ENCODE measurements at regions not wholly inside any gene's neighbourhood (a gene's known extent, or its start where the extent isn't known, plus 50 kb on each side); places are given as distances from the start of the nearest gene placed in this dataset.

DNA sequence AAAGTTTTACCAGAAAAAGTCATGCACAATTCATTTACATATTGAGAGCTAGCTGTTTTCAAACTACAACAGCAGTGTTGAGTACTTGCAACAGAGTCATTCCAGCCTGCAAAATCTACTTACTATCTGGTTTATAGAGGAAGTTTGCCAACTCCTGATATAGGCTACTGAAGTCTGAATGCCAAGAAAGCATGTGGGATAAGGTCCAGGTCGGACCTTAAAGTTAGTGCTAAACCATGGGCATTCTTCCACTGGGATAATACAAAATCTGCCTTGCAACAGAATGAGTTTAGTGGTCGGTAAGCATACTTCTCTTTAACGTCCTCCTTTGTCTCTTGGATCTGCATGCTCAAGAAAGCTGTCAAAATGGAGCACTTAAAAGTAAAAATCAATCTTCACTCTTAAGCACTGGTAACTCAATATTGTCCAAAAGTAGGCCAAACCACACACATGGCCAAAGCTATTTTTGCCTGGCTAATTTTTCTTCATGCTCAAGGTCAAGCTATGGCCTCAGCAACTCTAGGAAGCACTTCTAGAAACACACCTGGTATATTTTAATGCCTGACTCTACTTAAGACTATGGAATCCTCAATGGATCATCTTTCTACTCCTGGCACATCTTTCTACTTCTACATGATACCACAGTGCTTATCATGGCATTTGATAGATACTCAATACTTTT lies 364.9 kb upstream of the KITLG start:
- WGBS, 2 experiments = 86 to 88% methylated on average over 3 of the region's 3 CpGs
- H3K4me1 ChIP-seq (ENCODE audit: control insufficient read depth, insufficient read depth, low read length) = peaks cover 9% of the 10 kb centered on the region
- H3K27ac ChIP-seq (ENCODE audit: insufficient read depth, low read depth, low read length, poor library complexity, severe bottlenecking) = no peak overlapping the region
- H3K9me3 ChIP-seq (ENCODE audit: control insufficient read depth, low read length) = no peaks in the 10 kb centered on the region
- H3K36me3 ChIP-seq (ENCODE audit: control insufficient read depth, insufficient read depth, low read length) = no peaks in the 10 kb centered on the region
- H3K4me3 ChIP-seq (ENCODE audit: insufficient read depth, low read depth, low read length) = no peak overlapping the region
- no peaks in the 10 kb centered on the region for H3K27me3 ChIP-seq (ENCODE audit: control insufficient read depth, insufficient read depth, low read length, poor library complexity, severe bottlenecking)

DNA sequence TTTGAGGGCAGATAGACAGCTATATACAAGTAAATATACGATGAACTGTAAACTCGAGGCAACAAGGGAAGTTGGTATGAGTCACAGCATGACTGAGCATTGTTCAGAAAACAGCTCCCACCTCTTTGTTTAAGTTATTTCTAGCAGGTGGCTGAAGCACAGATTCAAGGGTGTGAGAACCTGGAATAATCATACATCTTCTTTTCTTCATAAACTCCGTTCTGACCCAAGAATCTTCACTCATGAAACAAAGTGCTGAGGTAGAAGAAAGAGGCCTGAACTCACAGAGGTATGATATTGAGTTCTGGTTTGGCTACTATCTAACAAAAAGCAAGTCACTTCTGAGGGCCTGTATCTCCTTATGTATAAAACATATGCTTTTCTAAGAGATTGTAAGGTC lies 364.1 kb upstream of the KITLG start:
- Histone ChIP-seq H3K4me1 (ENCODE audit: control insufficient read depth, insufficient read depth, low read length) (peaks cover 9% of the 10 kb centered on the region), H3K36me3 (ENCODE audit: control insufficient read depth, insufficient read depth, low read length) (no peaks in the 10 kb centered on the region), H3K4me3 (ENCODE audit: insufficient read depth, low read depth, low read length) (no peak overlapping the region), H3K9me3 (ENCODE audit: control insufficient read depth, low read length) (no peaks in the 10 kb centered on the region), H3K27me3 (ENCODE audit: control insufficient read depth, insufficient read depth, low read length, poor library complexity, severe bottlenecking) (no peaks in the 10 kb centered on the region), H3K27ac (ENCODE audit: insufficient read depth, low read depth, low read length, poor library complexity, severe bottlenecking) (no peak overlapping the region)
- WGBS, 2 experiments = 80 to 85% methylated on average over 2 to 3 of the region's 3 CpGs

DNA sequence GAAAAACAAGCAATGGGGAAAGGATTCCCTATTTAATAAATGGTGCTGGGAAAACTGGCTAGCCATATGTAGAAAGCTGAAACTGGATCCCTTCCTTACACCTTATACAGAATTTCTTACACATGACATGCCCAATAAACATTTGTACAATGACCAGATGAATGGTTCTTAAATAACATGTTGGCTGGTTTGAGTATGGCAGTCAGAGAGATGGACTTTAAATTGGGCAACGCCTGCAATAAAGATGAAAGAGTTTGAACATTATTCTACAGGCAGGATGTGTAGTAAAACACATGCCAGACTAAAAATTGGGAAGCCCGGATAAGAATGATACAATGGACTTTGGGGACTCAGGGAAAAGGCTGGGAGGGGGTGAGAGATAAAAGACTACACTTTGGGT lies 360.6 kb upstream of the KITLG start:
- no peak overlapping the region for H3K4me3 ChIP-seq (ENCODE audit: insufficient read depth, low read depth, low read length)
- H3K27me3 ChIP-seq (ENCODE audit: control insufficient read depth, insufficient read depth, low read length, poor library complexity, severe bottlenecking) = no peaks in the 10 kb centered on the region
- WGBS, 2 experiments = 89 to 99% methylated on average over 2 of the region's 2 CpGs
- H3K9me3 ChIP-seq (ENCODE audit: control insufficient read depth, low read length) = no peaks in the 10 kb centered on the region
- H3K4me1 ChIP-seq (ENCODE audit: control insufficient read depth, insufficient read depth, low read length) = no peaks in the 10 kb centered on the region
- H3K27ac ChIP-seq (ENCODE audit: insufficient read depth, low read depth, low read length, poor library complexity, severe bottlenecking) = no peak overlapping the region
- H3K36me3 ChIP-seq (ENCODE audit: control insufficient read depth, insufficient read depth, low read length) = no peaks in the 10 kb centered on the region

DNA sequence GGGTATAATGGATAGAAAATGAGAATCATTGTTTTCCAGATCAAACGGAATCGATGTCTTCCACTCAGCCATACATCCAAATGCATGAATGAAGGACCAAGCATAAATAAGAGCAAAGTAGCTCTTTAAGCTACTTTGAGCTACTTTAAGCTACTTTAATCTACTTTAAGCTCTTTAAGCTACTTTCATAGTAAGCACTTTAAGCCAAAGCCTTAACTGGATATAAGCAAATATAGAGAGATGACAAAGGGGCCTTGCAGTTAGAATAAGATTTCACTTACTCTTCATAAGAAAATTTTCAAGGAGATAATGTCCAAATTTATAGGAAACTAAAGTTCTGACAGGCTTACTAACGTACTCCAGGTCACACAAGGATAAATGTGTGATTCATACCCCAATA lies 355.6 kb upstream of the KITLG start:
- Histone ChIP-seq H3K4me1 (ENCODE audit: control insufficient read depth, insufficient read depth, low read length) (peaks cover 3% of the 10 kb centered on the region), H3K9me3 (ENCODE audit: control insufficient read depth, low read length) (no peaks in the 10 kb centered on the region), H3K4me3 (ENCODE audit: insufficient read depth, low read depth, low read length) (no peak overlapping the region), H3K27me3 (ENCODE audit: control insufficient read depth, insufficient read depth, low read length, poor library complexity, severe bottlenecking) (no peaks in the 10 kb centered on the region), H3K36me3 (ENCODE audit: control insufficient read depth, insufficient read depth, low read length) (no peaks in the 10 kb centered on the region), H3K27ac (ENCODE audit: insufficient read depth, low read depth, low read length, poor library complexity, severe bottlenecking) (peak overlapping the region; percentile 32)
- WGBS, 2 experiments = 78 to 91% methylated on average over 3 of the region's 3 CpGs

DNA sequence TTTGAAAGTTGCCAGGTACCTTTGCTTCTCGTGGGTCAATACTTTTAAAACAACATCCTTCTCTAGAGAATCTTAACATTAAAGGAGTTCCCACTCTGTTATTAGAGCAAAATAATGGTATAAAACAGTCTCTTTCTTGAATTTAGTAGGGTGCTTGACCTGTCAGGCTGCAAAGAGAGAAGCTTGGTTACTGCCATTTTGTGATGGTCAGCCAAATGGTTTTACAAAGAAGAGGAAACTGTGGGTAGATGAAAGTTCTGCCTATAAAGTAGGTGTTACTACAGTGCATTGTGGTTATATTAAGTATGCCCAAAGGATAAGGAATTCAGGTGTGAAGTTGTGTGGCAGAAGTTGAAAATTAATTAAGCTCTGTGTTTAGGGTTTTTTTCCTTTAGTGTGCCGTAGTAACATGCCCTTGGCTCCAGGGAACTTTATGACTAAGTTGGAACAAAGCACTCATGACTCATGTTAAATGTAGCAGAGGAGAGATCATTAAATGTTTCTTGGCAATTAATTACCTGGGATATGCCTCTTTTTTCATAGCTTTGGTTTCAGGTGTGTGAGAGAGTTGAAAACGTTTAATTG lies 354.0 kb upstream of the KITLG start:
- Histone ChIP-seq H3K4me1 (ENCODE audit: control insufficient read depth, insufficient read depth, low read length) (peaks cover 3% of the 10 kb centered on the region), H3K36me3 (ENCODE audit: control insufficient read depth, insufficient read depth, low read length) (no peaks in the 10 kb centered on the region), H3K27me3 (ENCODE audit: control insufficient read depth, insufficient read depth, low read length, poor library complexity, severe bottlenecking) (no peaks in the 10 kb centered on the region), H3K4me3 (ENCODE audit: insufficient read depth, low read depth, low read length) (no peak overlapping the region), H3K9me3 (ENCODE audit: control insufficient read depth, low read length) (no peaks in the 10 kb centered on the region), H3K27ac (ENCODE audit: insufficient read depth, low read depth, low read length, poor library complexity, severe bottlenecking) (no peak overlapping the region)
- 96 to 100% methylated on average over 3 of the region's 3 CpGs for WGBS, 2 experiments

DNA sequence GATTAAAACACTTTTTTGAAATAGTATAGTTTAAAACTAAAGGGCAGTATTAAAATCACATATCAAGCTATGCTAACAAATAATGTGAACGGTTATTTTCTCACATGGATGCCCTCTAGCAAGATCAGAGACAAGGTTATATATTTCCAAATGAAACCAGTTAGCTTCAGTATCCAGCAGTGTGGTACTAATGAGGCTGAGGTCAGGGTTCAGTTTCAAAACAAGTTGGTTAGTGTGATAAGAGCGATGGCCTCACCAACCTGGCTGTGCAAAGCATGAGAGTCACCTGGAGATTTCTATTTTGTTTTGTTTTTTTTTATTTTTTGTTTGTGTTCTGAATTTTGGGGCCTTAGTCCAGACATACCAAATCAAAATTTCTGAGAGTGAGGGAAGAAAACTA lies 352.2 kb upstream of the KITLG start:
- Histone ChIP-seq H3K36me3 (ENCODE audit: control insufficient read depth, insufficient read depth, low read length) (no peaks in the 10 kb centered on the region), H3K4me3 (ENCODE audit: insufficient read depth, low read depth, low read length) (no peak overlapping the region), H3K9me3 (ENCODE audit: control insufficient read depth, low read length) (no peaks in the 10 kb centered on the region), H3K4me1 (ENCODE audit: control insufficient read depth, insufficient read depth, low read length) (peaks cover 3% of the 10 kb centered on the region), H3K27ac (ENCODE audit: insufficient read depth, low read depth, low read length, poor library complexity, severe bottlenecking) (no peak overlapping the region), H3K27me3 (ENCODE audit: control insufficient read depth, insufficient read depth, low read length, poor library complexity, severe bottlenecking) (no peaks in the 10 kb centered on the region)
- WGBS, 2 experiments = 90 to 91% methylated on average over 2 of the region's 2 CpGs

DNA sequence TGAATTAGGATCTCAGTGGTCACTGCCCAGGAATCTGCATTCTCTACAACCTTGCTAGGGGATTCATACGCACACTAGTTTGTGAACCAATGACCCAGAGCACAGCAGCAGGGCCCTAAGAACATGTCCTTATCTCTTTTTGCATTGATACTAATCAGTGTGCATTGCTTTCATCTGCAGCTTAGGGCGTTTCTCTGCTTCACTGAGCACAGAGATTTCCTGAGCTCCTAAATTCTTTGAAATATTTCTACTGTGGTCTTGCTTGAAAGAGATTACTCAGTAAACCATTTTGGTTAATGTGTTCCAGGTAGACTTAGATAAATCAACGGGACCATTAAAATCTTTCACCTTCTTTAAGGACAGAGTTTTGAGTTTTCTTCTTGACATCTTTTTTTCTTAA lies 351.3 kb upstream of the KITLG start:
- Histone ChIP-seq H3K27me3 (ENCODE audit: control insufficient read depth, insufficient read depth, low read length, poor library complexity, severe bottlenecking) (no peaks in the 10 kb centered on the region), H3K4me3 (ENCODE audit: insufficient read depth, low read depth, low read length) (no peak overlapping the region), H3K4me1 (ENCODE audit: control insufficient read depth, insufficient read depth, low read length) (peaks cover 3% of the 10 kb centered on the region), H3K36me3 (ENCODE audit: control insufficient read depth, insufficient read depth, low read length) (no peaks in the 10 kb centered on the region), H3K27ac (ENCODE audit: insufficient read depth, low read depth, low read length, poor library complexity, severe bottlenecking) (no peak overlapping the region), H3K9me3 (ENCODE audit: control insufficient read depth, low read length) (no peaks in the 10 kb centered on the region)
- 71 to 75% methylated on average over 3 of the region's 3 CpGs for WGBS, 2 experiments

DNA sequence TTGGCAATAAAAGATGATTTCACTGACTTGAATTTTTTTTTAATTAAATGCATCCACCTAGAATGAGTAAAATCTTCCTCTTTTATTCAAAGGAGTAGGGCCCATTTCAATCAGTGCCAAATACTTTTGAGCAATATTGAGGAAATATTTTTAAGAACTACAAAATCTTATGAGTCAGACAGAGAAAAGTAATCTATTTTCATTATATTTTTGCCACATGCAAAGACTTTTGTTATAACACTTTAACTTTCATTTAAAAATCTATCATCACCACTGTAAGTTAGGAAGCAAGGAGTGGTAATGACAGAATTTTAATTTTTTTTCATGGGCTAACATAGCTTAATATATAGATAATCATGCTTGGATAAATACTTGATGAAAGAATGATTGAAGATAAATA lies 345.2 kb upstream of the KITLG start:
- Histone ChIP-seq H3K27me3 (ENCODE audit: control insufficient read depth, insufficient read depth, low read length, poor library complexity, severe bottlenecking) (no peaks in the 10 kb centered on the region), H3K9me3 (ENCODE audit: control insufficient read depth, low read length) (no peaks in the 10 kb centered on the region), H3K4me3 (ENCODE audit: insufficient read depth, low read depth, low read length) (no peak overlapping the region), H3K4me1 (ENCODE audit: control insufficient read depth, insufficient read depth, low read length) (peaks cover 11% of the 10 kb centered on the region), H3K27ac (ENCODE audit: insufficient read depth, low read depth, low read length, poor library complexity, severe bottlenecking) (no peak overlapping the region), H3K36me3 (ENCODE audit: control insufficient read depth, insufficient read depth, low read length) (no peaks in the 10 kb centered on the region)

GRCh38 chr12:88924162-88924561 lies 343.9 kb upstream of the KITLG start:
- Histone ChIP-seq H3K36me3 (ENCODE audit: control insufficient read depth, insufficient read depth, low read length) (no peaks in the 10 kb centered on the region), H3K4me1 (ENCODE audit: control insufficient read depth, insufficient read depth, low read length) (peaks cover 11% of the 10 kb centered on the region), H3K9me3 (ENCODE audit: control insufficient read depth, low read length) (no peaks in the 10 kb centered on the region), H3K4me3 (ENCODE audit: insufficient read depth, low read depth, low read length) (no peak overlapping the region), H3K27ac (ENCODE audit: insufficient read depth, low read depth, low read length, poor library complexity, severe bottlenecking) (no peak overlapping the region), H3K27me3 (ENCODE audit: control insufficient read depth, insufficient read depth, low read length, poor library complexity, severe bottlenecking) (no peaks in the 10 kb centered on the region)
- 93 to 96% methylated on average over 4 of the region's 4 CpGs for WGBS, 2 experiments

DNA sequence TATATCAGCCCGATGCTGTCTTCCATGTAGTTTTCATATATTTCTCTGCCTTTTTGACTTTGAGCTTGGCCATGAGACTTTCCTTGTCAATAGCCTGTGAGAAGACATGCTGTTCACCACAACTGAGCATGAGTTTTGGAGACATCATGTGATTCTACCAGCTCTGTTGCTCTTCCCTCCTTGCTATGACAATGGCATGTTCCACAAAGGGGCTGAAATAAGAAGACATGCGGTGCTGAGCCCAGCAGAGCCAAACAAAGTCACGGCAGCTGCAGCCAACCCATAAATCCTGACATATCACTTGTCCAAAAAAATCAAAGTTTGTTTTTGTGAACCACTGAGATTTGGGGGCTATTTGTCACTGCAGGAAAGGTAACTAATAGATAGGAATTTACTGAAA lies 343.4 kb upstream of the KITLG start:
- Histone ChIP-seq H3K36me3 (ENCODE audit: control insufficient read depth, insufficient read depth, low read length) (no peaks in the 10 kb centered on the region), H3K27ac (ENCODE audit: insufficient read depth, low read depth, low read length, poor library complexity, severe bottlenecking) (no peak overlapping the region), H3K4me3 (ENCODE audit: insufficient read depth, low read depth, low read length) (no peak overlapping the region), H3K27me3 (ENCODE audit: control insufficient read depth, insufficient read depth, low read length, poor library complexity, severe bottlenecking) (no peaks in the 10 kb centered on the region), H3K9me3 (ENCODE audit: control insufficient read depth, low read length) (no peaks in the 10 kb centered on the region), H3K4me1 (ENCODE audit: control insufficient read depth, insufficient read depth, low read length) (peaks cover 11% of the 10 kb centered on the region)
- whole genome bisulfite sequencing, 2 experiments = 88 to 94% methylated on average over 3 of the region's 3 CpGs
